ENCODE measurements at regions not wholly inside any gene's neighbourhood (a gene's known extent, or its start where the extent isn't known, plus 50 kb on each side); places are given as distances from the start of the nearest gene placed in this dataset.

DNA sequence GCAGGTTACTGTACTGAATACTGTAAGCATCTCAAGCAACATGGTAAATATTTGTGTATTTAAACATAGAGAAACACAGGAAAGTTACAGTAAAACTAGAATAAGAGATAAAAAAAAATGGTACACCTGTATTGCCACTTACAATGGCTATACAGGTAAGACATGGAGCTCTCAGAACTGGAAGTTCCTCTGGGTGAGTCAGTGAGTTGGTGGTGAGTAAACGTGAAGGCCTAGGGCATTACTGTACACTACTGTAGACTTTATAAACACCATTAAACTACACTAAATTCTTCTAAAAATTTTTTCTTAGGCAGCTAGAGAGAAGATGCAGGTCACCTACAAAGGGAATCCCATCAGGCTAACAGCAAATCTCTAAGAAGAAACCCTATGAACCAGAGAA, 872.9 kb downstream of the TAF11L14 start:
- Histone ChIP-seq H2BK5ac (ENCODE audit: low read depth, low read length) (no peak overlapping the region), H4K91ac (replicated peaks; ENCODE audit: insufficient read length, low read length) (no peak overlapping the region), H2AK5ac (ENCODE audit: low read depth, low read length) (no peak overlapping the region), H4K5ac (ENCODE audit: insufficient read length, low read depth, low read length) (no peak overlapping the region), H3K4me2 (ENCODE audit: insufficient read depth in 1 of 2, low read depth in 2 of 2, low read length in 2 of 2) (no peak overlapping the region), H2BK20ac (ENCODE audit: low read length) (no peak overlapping the region), H3K27ac (ENCODE audit: low read depth, low read length) (no peak overlapping the region), H3K27me3 (replicated peaks in 1 of 4; ENCODE audit: control insufficient read depth in 3 of 4, extremely low read depth in 1 of 4, insufficient read depth in 3 of 4, low read length in 3 of 4) (no peaks in the 10 kb centered on the region), H2BK12ac (ENCODE audit: low read depth, low read length) (no peak overlapping the region), H2AFZ (ENCODE audit: low read length) (no peak overlapping the region), H3K79me1 (ENCODE audit: low read depth, low read length) (no peaks in the 10 kb centered on the region), H3K4me1 (replicated peaks in 1 of 4; ENCODE audit: control insufficient read depth in 3 of 4, insufficient read depth in 4 of 4, low read length in 3 of 4) (peaks cover 0 to 5% (median 1%) of the 10 kb centered on the region in 4 experiments; a peak in 2 of 7 replicates), H2BK120ac (replicated peaks; ENCODE audit: low read depth, low read length) (no peak overlapping the region), H3K18ac (ENCODE audit: extremely low read depth, low read length) (no peak overlapping the region), H3K23ac (ENCODE audit: insufficient read length) (no peak overlapping the region), H3K9me3 (ENCODE audit: insufficient read depth in 2 of 2, low read depth in 1 of 2, low read length in 1 of 2) (no peaks in the 10 kb centered on the region; a peak in 1 of 4 replicates), H4K20me1 (replicated peaks in 1 of 2; ENCODE audit: control insufficient read depth in 1 of 2, insufficient read depth in 2 of 2, low read length in 2 of 2) (no peaks in the 10 kb centered on the region), H3K4ac (replicated peaks; ENCODE audit: insufficient read length, low read depth, low read length) (no peak overlapping the region), H2BK15ac (ENCODE audit: low read length) (no peak overlapping the region), H3K56ac (replicated peaks; ENCODE audit: insufficient read length, low read depth, low read length) (no peak overlapping the region), H3K79me2 (ENCODE audit: control insufficient read depth in 1 of 2, insufficient read depth in 2 of 2, low read length in 2 of 2) (no peaks in the 10 kb centered on the region), H4K8ac (ENCODE audit: extremely low read depth, insufficient read depth, low read length) (no peak overlapping the region), H3K9ac (replicated peaks in 1 of 4; ENCODE audit: extremely low read depth in 1 of 4, low read depth in 3 of 4, low read length in 3 of 4) (no peak overlapping the region), H3K4me3 (ENCODE audit: extremely low read depth in 1 of 4, insufficient read depth in 2 of 4, low read depth in 3 of 4, low read length in 4 of 4) (no peak overlapping the region), H3K23me2 (ENCODE audit: low read depth, low read length) (no peaks in the 10 kb centered on the region), H3K36me3 (ENCODE audit: control insufficient read depth in 2 of 4, insufficient read depth in 4 of 4, low read length in 3 of 4) (no peaks in the 10 kb centered on the region; a peak in 1 of 8 replicates), H3K14ac (ENCODE audit: insufficient read length) (no peak overlapping the region)
- TF ChIP-seq MAX (IDR thresholded peaks at IDR 0.05) (no peak), CTBP2 (IDR thresholded peaks at IDR 0.05; ENCODE audit: borderline replicate concordance, insufficient read depth, insufficient read length, low read length) (no peak), RBBP5 (IDR thresholded peaks at IDR 0.05; ENCODE audit: borderline replicate concordance, low read depth, low read length) (no peak), CBX8 (IDR thresholded peaks at IDR 0.05; ENCODE audit: borderline replicate concordance, low read depth, low read length) (no peak), POLR2AphosphoS5 (IDR thresholded peaks at IDR 0.05; ENCODE audit: low read depth, low read length) (no peak), BCL11A (IDR thresholded peaks at IDR 0.05; ENCODE audit: low read depth in 2 of 2, low read length in 2 of 2) (no peak), NRF1 (IDR thresholded peaks at IDR 0.05; ENCODE audit: low read depth, low read length) (no peak), KDM5A (IDR thresholded peaks at IDR 0.05; ENCODE audit: low read length) (no peak), SUZ12 (IDR thresholded peaks at IDR 0.05; ENCODE audit: low read length) (no peak), PHF8 (conservative IDR thresholded peaks at IDR 0.05; ENCODE audit: low read depth, low read length) (no peak), TEAD4 (IDR thresholded peaks at IDR 0.05; ENCODE audit: low read depth, low read length) (no peak)
- TF ChIP-seq, protein P1, sequence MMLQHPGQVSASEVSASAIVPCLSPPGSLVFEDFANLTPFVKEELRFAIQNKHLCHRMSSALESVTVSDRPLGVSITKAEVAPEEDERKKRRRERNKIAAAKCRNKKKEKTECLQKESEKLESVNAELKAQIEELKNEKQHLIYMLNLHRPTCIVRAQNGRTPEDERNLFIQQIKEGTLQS (IDR thresholded peaks at IDR 0.05; ENCODE audit: insufficient read depth, low read depth, low read length), result no peak
- whole genome bisulfite sequencing, 2 experiments (ENCODE audit: extremely low coverage in 1 of 2, insufficient coverage in 1 of 2, insufficient read length in 1 of 2, insufficient replicate concordance in 2 of 2, low coverage in 1 of 2, low lambda C conversion rate in 2 of 2, missing lambda C conversion rate in 1 of 2), result 85% methylated on average over 1 of the region's 1 CpG; no CpG with 5 or more reads in 1 of the 2 experiments
- CTCF ChIA-PET (ENCODE audit: partially characterized antibody), result interaction anchor here (0.6 kb wide), 1 partner anchor 1010 kb away, joined by 3 read pairs; no protein-coding TSS in a partner anchor
- POLR2A ChIA-PET (ENCODE audit: partially characterized antibody), result no interaction called here
- FAIRE-seq (no peak), DNase-seq (ENCODE audit: low read depth in 1 of 2, low spot score in 2 of 2) (no peak)

All from H1 (cell line).